ENCODE measurements at regions not wholly inside any gene's neighbourhood (a gene's known extent, or its start where the extent isn't known, plus 50 kb on each side); places are given as distances from the start of the nearest gene placed in this dataset.
A peak's percentile ranks its signal among the peaks of the same experiment; 100 is the strongest.

- H3K4me3 ChIP-seq (ENCODE audit: low read depth, low read length), result no peak overlapping the region
- DNase-seq (ENCODE audit: low read depth), result no peak
Observed at GRCh38 chr10:44759122-44759521, 152.0 kb upstream of the TMEM72 start.

GRCh38 chr10:44760513-44760912, 150.6 kb upstream of the TMEM72 start:
- DNase-seq (ENCODE audit: low read depth), result no peak
- no peak overlapping the region for H3K4me3 ChIP-seq (ENCODE audit: low read depth, low read length)

GRCh38 chr10:44761076-44761475, 150.1 kb upstream of the TMEM72 start:
- H3K4me3 ChIP-seq (ENCODE audit: low read depth, low read length), result no peak overlapping the region
- no peak for DNase-seq (ENCODE audit: low read depth)

- no peak for DNase-seq (ENCODE audit: low read depth)
- H3K4me3 ChIP-seq (ENCODE audit: low read depth, low read length), result no peak overlapping the region
Observed at GRCh38 chr10:44763331-44763730, 147.8 kb upstream of the TMEM72 start.

GRCh38 chr10:44765299-44765698, 145.8 kb upstream of the TMEM72 start:
- no peak for DNase-seq (ENCODE audit: low read depth)
- no peak overlapping the region for H3K4me3 ChIP-seq (ENCODE audit: low read depth, low read length)

GRCh38 chr10:44766631-44767030, 144.5 kb upstream of the TMEM72 start:
- no peak for DNase-seq (ENCODE audit: low read depth)
- H3K4me3 ChIP-seq (ENCODE audit: low read depth, low read length), result no peak overlapping the region

- no peak overlapping the region for H3K4me3 ChIP-seq (ENCODE audit: low read depth, low read length)
- DNase-seq (ENCODE audit: low read depth), result no peak
Observed at GRCh38 chr10:44769450-44769849, 141.7 kb upstream of the TMEM72 start.

- DNase-seq (ENCODE audit: low read depth), result no peak
- H3K4me3 ChIP-seq (ENCODE audit: low read depth, low read length), result no peak overlapping the region
Observed at GRCh38 chr10:44771233-44771995, 139.7 kb upstream of the TMEM72 start.

GRCh38 chr10:44773565-44773964, 137.6 kb upstream of the TMEM72 start:
- no peak overlapping the region for H3K4me3 ChIP-seq (ENCODE audit: low read depth, low read length)
- DNase-seq (ENCODE audit: low read depth), result no peak

- H3K4me3 ChIP-seq (ENCODE audit: low read depth, low read length), result no peak overlapping the region
- no peak for DNase-seq (ENCODE audit: low read depth)
Observed at GRCh38 chr10:44774676-44775401, 136.3 kb upstream of the TMEM72 start.

- H3K4me3 ChIP-seq (ENCODE audit: low read depth, low read length), result no peak overlapping the region
- no peak for DNase-seq (ENCODE audit: low read depth)
Observed at GRCh38 chr10:44775402-44775741, 135.8 kb upstream of the TMEM72 start.

- H3K4me3 ChIP-seq (ENCODE audit: low read depth, low read length), result no peak overlapping the region
- DNase-seq (ENCODE audit: low read depth), result no peak
Observed at GRCh38 chr10:44776181-44776580, 135.0 kb upstream of the TMEM72 start.

GRCh38 chr10:44779511-44779910, 131.6 kb upstream of the TMEM72 start:
- H3K4me3 ChIP-seq (ENCODE audit: low read depth, low read length), result no peak overlapping the region
- no peak for DNase-seq (ENCODE audit: low read depth)

GRCh38 chr10:44780426-44780825, 130.7 kb upstream of the TMEM72 start:
- DNase-seq (ENCODE audit: low read depth), result no peak
- H3K4me3 ChIP-seq (ENCODE audit: low read depth, low read length), result no peak overlapping the region

- no peak overlapping the region for H3K4me3 ChIP-seq (ENCODE audit: low read depth, low read length)
- no peak for DNase-seq (ENCODE audit: low read depth)
Observed at GRCh38 chr10:44781131-44781530, 130.0 kb upstream of the TMEM72 start.

GRCh38 chr10:44786286-44786850, 124.8 kb upstream of the TMEM72 start:
- peak; percentile 15 for DNase-seq (ENCODE audit: low read depth)
- no peak overlapping the region for H3K4me3 ChIP-seq (ENCODE audit: low read depth, low read length)

GRCh38 chr10:44787480-44788075, 123.6 kb upstream of the TMEM72 start:
- no peak overlapping the region for H3K4me3 ChIP-seq (ENCODE audit: low read depth, low read length)
- DNase-seq (ENCODE audit: low read depth), result no peak

- no peak for DNase-seq (ENCODE audit: low read depth)
- H3K4me3 ChIP-seq (ENCODE audit: low read depth, low read length), result no peak overlapping the region
Observed at GRCh38 chr10:44788147-44789129, 122.7 kb upstream of the TMEM72 start.

GRCh38 chr10:44792119-44792775, 118.9 kb upstream of the TMEM72 start:
- H3K4me3 ChIP-seq (ENCODE audit: low read depth, low read length), result no peak overlapping the region

More at GRCh38 chr10:44792119-44792775, 118.9 kb upstream of the TMEM72 start:
- no peak for DNase-seq (ENCODE audit: low read depth)

Data from skeletal muscle cell (primary cell).